ENCODE measurements at regions not wholly inside any gene's neighbourhood (a gene's known extent, or its start where the extent isn't known, plus 50 kb on each side); places are given as distances from the start of the nearest gene placed in this dataset.
"Not testable (repeated sequence)": the region's sequence is repeated elsewhere in the genome, so short reads cannot be mapped to it uniquely, and the experiment has no call there.

- Histone ChIP-seq H3K79me2 (ENCODE audit: control insufficient read depth, insufficient read depth, low read length) (no peaks in the 10 kb centered on the region), H3K9ac (ENCODE audit: insufficient read depth, low read length) (no peak overlapping the region), H3K27ac (ENCODE audit: insufficient read depth, low read length) (no peak overlapping the region), H3K4me3 (replicated peaks in 1 of 4; ENCODE audit: control extremely low read depth in 1 of 4, insufficient read depth in 1 of 4, low read depth in 3 of 4, low read length in 4 of 4) (no peak overlapping the region), H3K9me3 (ENCODE audit: control insufficient read depth, insufficient read depth, low read depth, low read length) (no peaks in the 10 kb centered on the region), H3K4me1 (ENCODE audit: control insufficient read depth, extremely low read depth, insufficient read depth, low read length) (no peaks in the 10 kb centered on the region), H2AFZ (ENCODE audit: low read length) (no peak overlapping the region), H3K4me2 (ENCODE audit: extremely low read depth, insufficient read depth, low read length) (no peak overlapping the region), H3K27me3 (ENCODE audit: control insufficient read depth, insufficient read depth, low read length) (no peaks in the 10 kb centered on the region), H4K20me1 (ENCODE audit: control insufficient read depth, extremely low read depth, insufficient read depth, low read length) (no peaks in the 10 kb centered on the region), H3K36me3 (ENCODE audit: control insufficient read depth, insufficient read depth, low read length) (no peaks in the 10 kb centered on the region)
- DNase-seq (ENCODE audit: low read depth in 2 of 2) = no peak
- TF ChIP-seq EZH2 (IDR thresholded peaks at IDR 0.05; ENCODE audit: low read length, missing control alignments) = no peak
- TF ChIP-seq, protein P1, sequence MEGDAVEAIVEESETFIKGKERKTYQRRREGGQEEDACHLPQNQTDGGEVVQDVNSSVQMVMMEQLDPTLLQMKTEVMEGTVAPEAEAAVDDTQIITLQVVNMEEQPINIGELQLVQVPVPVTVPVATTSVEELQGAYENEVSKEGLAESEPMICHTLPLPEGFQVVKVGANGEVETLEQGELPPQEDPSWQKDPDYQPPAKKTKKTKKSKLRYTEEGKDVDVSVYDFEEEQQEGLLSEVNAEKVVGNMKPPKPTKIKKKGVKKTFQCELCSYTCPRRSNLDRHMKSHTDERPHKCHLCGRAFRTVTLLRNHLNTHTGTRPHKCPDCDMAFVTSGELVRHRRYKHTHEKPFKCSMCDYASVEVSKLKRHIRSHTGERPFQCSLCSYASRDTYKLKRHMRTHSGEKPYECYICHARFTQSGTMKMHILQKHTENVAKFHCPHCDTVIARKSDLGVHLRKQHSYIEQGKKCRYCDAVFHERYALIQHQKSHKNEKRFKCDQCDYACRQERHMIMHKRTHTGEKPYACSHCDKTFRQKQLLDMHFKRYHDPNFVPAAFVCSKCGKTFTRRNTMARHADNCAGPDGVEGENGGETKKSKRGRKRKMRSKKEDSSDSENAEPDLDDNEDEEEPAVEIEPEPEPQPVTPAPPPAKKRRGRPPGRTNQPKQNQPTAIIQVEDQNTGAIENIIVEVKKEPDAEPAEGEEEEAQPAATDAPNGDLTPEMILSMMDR (conservative IDR thresholded peaks at IDR 0.05 in 1 of 2, IDR thresholded peaks at IDR 0.05 in 1 of 2; ENCODE audit: low read depth in 1 of 2, low read length in 2 of 2) = no peak
Observed at GRCh38 chr5:18003312-18003711, 369.1 kb downstream of the TAF11L14 start.

- H3K27me3 ChIP-seq (ENCODE audit: control insufficient read depth, insufficient read depth, low read length) = no peaks in the 10 kb centered on the region
- H3K4me2 ChIP-seq (ENCODE audit: extremely low read depth, insufficient read depth, low read length) = no peak overlapping the region
- H3K27ac ChIP-seq (ENCODE audit: insufficient read depth, low read length) = no peak overlapping the region
- no peak for DNase-seq (ENCODE audit: low read depth in 2 of 2)
- no peak overlapping the region for H3K4me3 ChIP-seq (replicated peaks in 1 of 4; ENCODE audit: control extremely low read depth in 1 of 4, insufficient read depth in 1 of 4, low read depth in 3 of 4, low read length in 4 of 4)
- H3K9me3 ChIP-seq (ENCODE audit: control insufficient read depth, insufficient read depth, low read depth, low read length) = no peaks in the 10 kb centered on the region
- no peaks in the 10 kb centered on the region for H3K79me2 ChIP-seq (ENCODE audit: control insufficient read depth, insufficient read depth, low read length)
- no peak overlapping the region for H3K9ac ChIP-seq (ENCODE audit: insufficient read depth, low read length)
- H3K36me3 ChIP-seq (ENCODE audit: control insufficient read depth, insufficient read depth, low read length) = no peaks in the 10 kb centered on the region
- no peaks in the 10 kb centered on the region for H4K20me1 ChIP-seq (ENCODE audit: control insufficient read depth, extremely low read depth, insufficient read depth, low read length)
- no peak overlapping the region for H2AFZ ChIP-seq (ENCODE audit: low read length)
- no peaks in the 10 kb centered on the region for H3K4me1 ChIP-seq (ENCODE audit: control insufficient read depth, extremely low read depth, insufficient read depth, low read length)
- no peak for TF ChIP-seq EZH2 (IDR thresholded peaks at IDR 0.05; ENCODE audit: low read length, missing control alignments)
- TF ChIP-seq, protein P1 (conservative IDR thresholded peaks at IDR 0.05 in 1 of 2, IDR thresholded peaks at IDR 0.05 in 1 of 2; ENCODE audit: low read depth in 1 of 2, low read length in 2 of 2) = no peak
Observed at GRCh38 chr5:18003784-18004183, 369.5 kb downstream of the TAF11L14 start.

DNA sequence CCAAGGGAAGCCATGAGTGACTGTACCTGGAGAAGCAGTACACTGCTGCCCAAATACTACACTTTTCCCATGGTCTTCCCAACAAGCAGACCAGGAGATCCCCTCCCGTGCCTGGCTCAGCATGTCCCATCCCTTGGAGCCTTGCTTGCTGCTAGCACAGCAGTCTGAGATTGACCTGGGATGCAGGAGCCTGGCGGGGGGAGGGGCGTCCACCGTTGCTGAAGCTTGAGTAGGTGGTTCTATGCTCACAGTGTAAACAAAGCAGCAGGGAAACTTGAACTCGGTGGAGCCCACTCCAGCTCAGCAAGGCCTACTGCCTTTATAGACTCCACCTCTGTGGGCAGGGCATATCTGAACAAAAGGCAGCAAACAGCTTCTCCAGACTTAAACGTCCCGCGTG, 372.0 kb downstream of the TAF11L14 start:
- H3K4me1 ChIP-seq (ENCODE audit: control insufficient read depth, extremely low read depth, insufficient read depth, low read length); H3K9ac ChIP-seq (ENCODE audit: insufficient read depth, low read length); H3K4me3 ChIP-seq (replicated peaks in 1 of 4; ENCODE audit: control extremely low read depth in 1 of 4, insufficient read depth in 1 of 4, low read depth in 3 of 4, low read length in 4 of 4); H4K20me1 ChIP-seq (ENCODE audit: control insufficient read depth, extremely low read depth, insufficient read depth, low read length); H2AFZ ChIP-seq (ENCODE audit: low read length); DNase-seq (ENCODE audit: low read depth in 2 of 2); H3K9me3 ChIP-seq (ENCODE audit: control insufficient read depth, insufficient read depth, low read depth, low read length); H3K4me2 ChIP-seq (ENCODE audit: extremely low read depth, insufficient read depth, low read length); H3K27ac ChIP-seq (ENCODE audit: insufficient read depth, low read length); H3K36me3 ChIP-seq (ENCODE audit: control insufficient read depth, insufficient read depth, low read length); H3K79me2 ChIP-seq (ENCODE audit: control insufficient read depth, insufficient read depth, low read length); H3K27me3 ChIP-seq (ENCODE audit: control insufficient read depth, insufficient read depth, low read length): not testable (repeated sequence)
